ENCODE measurements at regions not wholly inside any gene's neighbourhood (a gene's known extent, or its start where the extent isn't known, plus 50 kb on each side); places are given as distances from the start of the nearest gene placed in this dataset.

- no peak for TF ChIP-seq CTCF (conservative IDR thresholded peaks at IDR 0.05; ENCODE audit: low read depth in 2 of 2)
- no peak for TF ChIP-seq JUNB (IDR thresholded peaks at IDR 0.05; ENCODE audit: unreplicated experiment)
- no peak for TF ChIP-seq POLR2AphosphoS5 (IDR thresholded peaks at IDR 0.05; ENCODE audit: low read depth)
- TF ChIP-seq NANOG (IDR thresholded peaks at IDR 0.05; ENCODE audit: borderline replicate concordance): no peak
- TF ChIP-seq EZH2phosphoT487 (IDR thresholded peaks at IDR 0.05; ENCODE audit: unreplicated experiment): no peak
- no peak for TF ChIP-seq REST (IDR thresholded peaks at IDR 0.05; ENCODE audit: unreplicated experiment)
Measured at GRCh38 chr17:36707904-36708303, 106.5 kb downstream of the MRM1 start.

Measured in GM23338 (cell line).